H1 (cell line): ENCODE measurements at regions not wholly inside any gene's neighbourhood (a gene's known extent, or its start where the extent isn't known, plus 50 kb on each side); places are given as distances from the start of the nearest gene placed in this dataset.

Experiments used
- CTCF ChIA-PET: fragments of 300-600 bp; sonication (Branson Sonifier 250); formaldehyde crosslinking; loops from one replicate; lab custom pipeline; 2021; ENCODE audit not compliant: partially characterized antibody; lab: Charles Lee
- POLR2A ChIA-PET: fragments of 300-600 bp; sonication (Branson Sonifier 250); formaldehyde crosslinking; loops from one replicate; lab custom pipeline; 2021; ENCODE audit warnings: inconsistent platforms; ENCODE audit not compliant: partially characterized antibody; lab: Charles Lee
- DNase-seq, 2 experiments: peaks; one replicate each; pipeline versions ENCODE4 v3.0.0 to v3.0.0-alpha.2; 2010 to 2022; ENCODE audit warnings: low spot score in 2 of 2, low read depth in 1 of 2, mixed read lengths in 1 of 2
- FAIRE-seq: peaks from 2 replicates; lab custom pipeline; 2011; peaks lifted over from hg19 to GRCh38; lab: Jason Lieb, UNC
- H2AFZ ChIP-seq: 2 replicates; pipeline ENCODE4 v1.8.1; 2012; ENCODE audit warnings: low read length, inconsistent platforms
- H2AK5ac ChIP-seq: 2 replicates; pipeline ENCODE4 v1.6.1; 2013; ENCODE audit warnings: low read depth, low read length
- H2BK120ac ChIP-seq: replicated peaks from 2 replicates; pipeline ENCODE3; 2013; ENCODE audit warnings: low read depth, low read length, inconsistent platforms
- H2BK12ac ChIP-seq: 2 replicates; pipeline ENCODE4 v1.6.1; 2013; ENCODE audit warnings: low read depth, low read length
- H2BK15ac ChIP-seq: 2 replicates; pipeline ENCODE4 v1.6.1; 2013; ENCODE audit warnings: low read length
- H2BK20ac ChIP-seq: 2 replicates; pipeline ENCODE4 v1.6.1; 2013; ENCODE audit warnings: low read length
- H2BK5ac ChIP-seq: 2 replicates; pipeline ENCODE4 v1.6.1; 2013; ENCODE audit warnings: low read depth, low read length
- H3K14ac ChIP-seq: 2 replicates; pipeline ENCODE4 v1.6.1; 2013; ENCODE audit warnings: inconsistent platforms; ENCODE audit not compliant: insufficient read length
- H3K18ac ChIP-seq: 2 replicates; pipeline ENCODE4 v1.6.1; 2013; ENCODE audit warnings: low read length; ENCODE audit errors: extremely low read depth
- H3K23ac ChIP-seq: 2 replicates; pipeline ENCODE4 v1.6.1; 2013; ENCODE audit warnings: inconsistent platforms; ENCODE audit not compliant: insufficient read length
- H3K23me2 ChIP-seq: 2 replicates; pipeline ENCODE4 v1.6.1; 2013; ENCODE audit warnings: low read depth, low read length
- H3K27ac ChIP-seq: 2 replicates; pipeline ENCODE4 v1.6.1; 2011; ENCODE audit warnings: low read depth, low read length, inconsistent platforms
- H3K27me3 ChIP-seq, 4 experiments: replicated peaks in 1 of 4; 1 replicate in 1 of 4; 2 replicates in 3 of 4; pipeline versions ENCODE4 v1.6.1 to v1.8.1; 2011 to 2013; ENCODE audit warnings: low read length in 3 of 4, mild to moderate bottlenecking in 3 of 4, inconsistent platforms in 2 of 4, mixed read lengths in 2 of 4, moderate library complexity in 1 of 4; ENCODE audit not compliant: control insufficient read depth in 3 of 4, insufficient read depth in 3 of 4; ENCODE audit errors: extremely low read depth in 1 of 4
- H3K36me3 ChIP-seq, 4 experiments: 2 replicates each; pipeline versions ENCODE4 v1.6.1 to v1.8.1; 2011 to 2013; ENCODE audit warnings: mild to moderate bottlenecking in 4 of 4, low read length in 3 of 4, moderate library complexity in 2 of 4, control low read depth in 1 of 4, inconsistent platforms in 1 of 4; ENCODE audit not compliant: insufficient read depth in 4 of 4, control insufficient read depth in 2 of 4
- H3K4ac ChIP-seq: replicated peaks from 2 replicates; pipeline ENCODE3; 2013; ENCODE audit warnings: low read length, low read depth, mixed read lengths, inconsistent platforms; ENCODE audit not compliant: insufficient read length
- H3K4me1 ChIP-seq, 4 experiments: replicated peaks in 1 of 4; 1 replicate in 1 of 4; 2 replicates in 3 of 4; pipeline versions ENCODE4 v1.6.1 to v1.8.1; 2011 to 2013; ENCODE audit warnings: low read length in 3 of 4, inconsistent platforms in 2 of 4, mixed read lengths in 1 of 4; ENCODE audit not compliant: insufficient read depth in 4 of 4, control insufficient read depth in 3 of 4
- H3K4me2 ChIP-seq, 2 experiments: 2 replicates each; pipeline versions ENCODE4 v1.6.1 to v1.8.1; 2011 to 2013; ENCODE audit warnings: low read depth in 2 of 2, low read length in 2 of 2, control low read depth in 1 of 2, inconsistent platforms in 1 of 2, mild to moderate bottlenecking in 1 of 2; ENCODE audit not compliant: insufficient read depth in 1 of 2
- H3K4me3 ChIP-seq, 4 experiments: fragments of 200-600, 300-600 bp in 1 of 4; sonication (generic), shearing (Covaris generic), sonication (Bioruptor Twin) in 1 of 4; 2 replicates each; pipeline versions ENCODE4 v1.5.1 to v1.8.1; 2011 to 2016; ENCODE audit warnings: low read length in 4 of 4, low read depth in 3 of 4, control low read depth in 2 of 4, inconsistent platforms in 2 of 4, mild to moderate bottlenecking in 2 of 4, mixed read lengths in 1 of 4, moderate library complexity in 1 of 4; ENCODE audit not compliant: insufficient read depth in 2 of 4; ENCODE audit errors: extremely low read depth in 1 of 4
- H3K56ac ChIP-seq: replicated peaks from 2 replicates; pipeline ENCODE3; 2013; ENCODE audit warnings: low read depth, mild to moderate bottlenecking, mixed read lengths, low read length, inconsistent platforms; ENCODE audit not compliant: insufficient read length
- H3K79me1 ChIP-seq: 2 replicates; pipeline ENCODE4 v1.6.1; 2013; ENCODE audit warnings: low read depth, low read length, control low read depth
- H3K79me2 ChIP-seq, 2 experiments: 2 replicates each; pipeline versions ENCODE4 v1.6.1 to v1.8.1; 2012 to 2013; ENCODE audit warnings: low read length in 2 of 2, mild to moderate bottlenecking in 2 of 2, inconsistent platforms in 1 of 2; ENCODE audit not compliant: insufficient read depth in 2 of 2, control insufficient read depth in 1 of 2
- H3K9ac ChIP-seq, 4 experiments: replicated peaks in 1 of 4; 1 replicate in 1 of 4; 2 replicates in 3 of 4; pipeline versions ENCODE4 v1.6.1 to v1.8.1; 2011 to 2013; ENCODE audit warnings: low read depth in 3 of 4, low read length in 3 of 4, control low read depth in 2 of 4, mild to moderate bottlenecking in 2 of 4, moderate library complexity in 2 of 4, inconsistent platforms in 1 of 4; ENCODE audit errors: extremely low read depth in 1 of 4
- H3K9me3 ChIP-seq, 2 experiments: 2 replicates each; pipeline versions ENCODE4 v1.6.1 to v1.8.1; 2012 to 2013; ENCODE audit warnings: mild to moderate bottlenecking in 2 of 2, moderate library complexity in 2 of 2, control low read depth in 1 of 2, inconsistent platforms in 1 of 2, low read depth in 1 of 2, low read length in 1 of 2, mixed read lengths in 1 of 2; ENCODE audit not compliant: insufficient read depth in 2 of 2
- H4K20me1 ChIP-seq, 2 experiments: replicated peaks in 1 of 2; 2 replicates each; pipeline versions ENCODE3 to v1.8.1; 2011 to 2013; ENCODE audit warnings: inconsistent platforms in 2 of 2, low read length in 2 of 2, mild to moderate bottlenecking in 1 of 2; ENCODE audit not compliant: insufficient read depth in 2 of 2, control insufficient read depth in 1 of 2
- H4K5ac ChIP-seq: 2 replicates; pipeline ENCODE4 v1.6.1; 2013; ENCODE audit warnings: low read length, low read depth, mixed read lengths, inconsistent platforms; ENCODE audit not compliant: insufficient read length
- H4K8ac ChIP-seq: 2 replicates; pipeline ENCODE4 v1.8.0; 2013; ENCODE audit warnings: mild to moderate bottlenecking, moderate library complexity, low read length, inconsistent platforms; ENCODE audit not compliant: insufficient read depth; ENCODE audit errors: extremely low read depth
- H4K91ac ChIP-seq: replicated peaks from 2 replicates; pipeline ENCODE3; 2013; ENCODE audit warnings: low read length, mixed read lengths, inconsistent platforms; ENCODE audit not compliant: insufficient read length
- WGBS, 2 experiments: shearing (Covaris generic) in 1 of 2; methylation state at CpG; one replicate each; pipeline versions ENCODE4 v1.1.6 to v1.1.7; 2013 to 2015; ENCODE audit warnings: low lambda C conversion rate in 2 of 2, mixed read lengths in 2 of 2, inconsistent platforms in 1 of 2, low coverage in 1 of 2, missing lambda C conversion rate in 1 of 2; ENCODE audit not compliant: insufficient replicate concordance in 2 of 2, insufficient coverage in 1 of 2, insufficient read length in 1 of 2; ENCODE audit errors: extremely low coverage in 1 of 2, missing lambda C conversion rate in 1 of 2; 5-methylcytosine and 5-hydroxymethylcytosine counted together

- H3K4me1 ChIP-seq: peaks cover 0 to 5% (median under 1%) of the 10 kb centered on the region in 4 experiments; a peak in 4 of 7 replicates
- H3K27ac ChIP-seq: no peak overlapping the region
- no peak overlapping the region for H2BK15ac ChIP-seq
- no peak overlapping the region for H3K4me3 ChIP-seq
- no peak overlapping the region for H2AFZ ChIP-seq
- DNase-seq: no peak
- H3K36me3 ChIP-seq: no peaks in the 10 kb centered on the region
- no peak overlapping the region for H4K5ac ChIP-seq
- no peak for FAIRE-seq
- no peaks in the 10 kb centered on the region for H3K79me1 ChIP-seq
- no peaks in the 10 kb centered on the region; a peak in 2 of 7 replicates for H3K27me3 ChIP-seq
- no peak overlapping the region for H3K4ac ChIP-seq
- H3K18ac ChIP-seq: no peak overlapping the region
- no peak overlapping the region for H2BK20ac ChIP-seq
- H3K23me2 ChIP-seq: no peaks in the 10 kb centered on the region
- H2AK5ac ChIP-seq: no peak overlapping the region
- H3K79me2 ChIP-seq: no peaks in the 10 kb centered on the region
- H3K9me3 ChIP-seq: no peaks in the 10 kb centered on the region
- H3K23ac ChIP-seq: no peak overlapping the region
- H3K9ac ChIP-seq: no peak overlapping the region
- H3K14ac ChIP-seq: no peak overlapping the region
- H2BK12ac ChIP-seq: no peak overlapping the region
- H4K20me1 ChIP-seq: no peaks in the 10 kb centered on the region
- ChIA-PET CTCF (no interaction called here), POLR2A (no interaction called here)
- no peak overlapping the region for H2BK120ac ChIP-seq
- H2BK5ac ChIP-seq: no peak overlapping the region
- 85% methylated on average over 9 of the region's 9 CpGs; no CpG with 5 or more reads in 1 of the 2 experiments for WGBS, 2 experiments
- H4K91ac ChIP-seq: no peak overlapping the region
- H3K4me2 ChIP-seq: no peak overlapping the region
- no peak overlapping the region for H3K56ac ChIP-seq
- H4K8ac ChIP-seq: no peak overlapping the region
Observed at GRCh38 chr1:228999446-229000170, 264.3 kb downstream of the RHOU start.
